ENCODE measurements at regions not wholly inside any gene's neighbourhood (a gene's known extent, or its start where the extent isn't known, plus 50 kb on each side); places are given as distances from the start of the nearest gene placed in this dataset.

DNA sequence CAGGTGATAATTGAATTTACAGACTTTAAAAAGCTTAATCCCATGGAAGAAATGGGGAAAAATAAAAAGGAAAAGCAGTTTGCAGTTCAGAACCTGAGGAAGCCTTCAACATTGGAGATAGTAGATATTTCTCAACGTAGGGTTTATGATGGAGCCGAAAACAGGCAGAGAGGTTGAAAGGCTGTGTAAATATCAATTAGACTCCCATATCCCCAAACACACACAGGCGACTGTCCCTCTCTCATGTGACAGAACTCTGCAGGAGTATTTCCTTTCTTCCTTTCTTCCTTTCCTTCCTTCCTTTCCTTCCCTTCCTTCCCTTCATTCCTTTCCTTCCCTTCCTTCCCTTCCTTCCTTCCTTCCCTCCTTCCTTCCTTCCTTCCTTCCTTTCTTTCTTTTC is 406.5 kb downstream of the LPIN1 start:
- Histone ChIP-seq H3K4me1 (ENCODE audit: control insufficient read depth in 1 of 2, insufficient read depth in 2 of 2, low read length in 2 of 2) (peaks cover 0 to 10% of the 10 kb centered on the region in 2 experiments; a peak in 3 of 4 replicates), H3K4me3 (replicated peaks in 1 of 2; ENCODE audit: low read depth in 1 of 2, low read length in 2 of 2) (no peak overlapping the region), H3K36me3 (ENCODE audit: control insufficient read depth in 1 of 2, insufficient read depth in 2 of 2, low read length in 2 of 2) (no peaks in the 10 kb centered on the region), H3K9ac (ENCODE audit: low read length) (no peak overlapping the region), H2AFZ (ENCODE audit: low read depth, low read length, poor library complexity, severe bottlenecking) (no peak overlapping the region), H3K9me3 (ENCODE audit: control insufficient read depth in 1 of 2, insufficient read depth in 1 of 2, low read depth in 1 of 2, low read length in 2 of 2) (no peaks in the 10 kb centered on the region), H3K27ac (ENCODE audit: low read depth, low read length) (no peak overlapping the region), H3K79me2 (ENCODE audit: insufficient read depth, low read length) (no peaks in the 10 kb centered on the region), H4K20me1 (ENCODE audit: insufficient read depth) (no peaks in the 10 kb centered on the region), H3K9me2 (ENCODE audit: insufficient read depth) (no peaks in the 10 kb centered on the region), H3K4me2 (ENCODE audit: low read length) (no peak overlapping the region), H3K27me3 (ENCODE audit: insufficient read depth, low read length) (no peaks in the 10 kb centered on the region; the same call in 1 of the 2 replicates)
- intact Hi-C loops (cut with micrococcal nuclease): no loop called here
- BruUV-seq (replicated peaks): no TSS peak
- CTCF ChIA-PET: no interaction called here
- TF ChIP-seq, protein P1, sequence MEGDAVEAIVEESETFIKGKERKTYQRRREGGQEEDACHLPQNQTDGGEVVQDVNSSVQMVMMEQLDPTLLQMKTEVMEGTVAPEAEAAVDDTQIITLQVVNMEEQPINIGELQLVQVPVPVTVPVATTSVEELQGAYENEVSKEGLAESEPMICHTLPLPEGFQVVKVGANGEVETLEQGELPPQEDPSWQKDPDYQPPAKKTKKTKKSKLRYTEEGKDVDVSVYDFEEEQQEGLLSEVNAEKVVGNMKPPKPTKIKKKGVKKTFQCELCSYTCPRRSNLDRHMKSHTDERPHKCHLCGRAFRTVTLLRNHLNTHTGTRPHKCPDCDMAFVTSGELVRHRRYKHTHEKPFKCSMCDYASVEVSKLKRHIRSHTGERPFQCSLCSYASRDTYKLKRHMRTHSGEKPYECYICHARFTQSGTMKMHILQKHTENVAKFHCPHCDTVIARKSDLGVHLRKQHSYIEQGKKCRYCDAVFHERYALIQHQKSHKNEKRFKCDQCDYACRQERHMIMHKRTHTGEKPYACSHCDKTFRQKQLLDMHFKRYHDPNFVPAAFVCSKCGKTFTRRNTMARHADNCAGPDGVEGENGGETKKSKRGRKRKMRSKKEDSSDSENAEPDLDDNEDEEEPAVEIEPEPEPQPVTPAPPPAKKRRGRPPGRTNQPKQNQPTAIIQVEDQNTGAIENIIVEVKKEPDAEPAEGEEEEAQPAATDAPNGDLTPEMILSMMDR (IDR thresholded peaks at IDR 0.05 in 2 of 3, conservative IDR thresholded peaks at IDR 0.05 in 1 of 3; ENCODE audit: borderline replicate concordance in 1 of 3, insufficient read depth in 1 of 3, low read depth in 2 of 3, low read length in 2 of 3): no peak
- no peak for TF ChIP-seq ZFX (IDR thresholded peaks at IDR 0.05)
- TF ChIP-seq RAD21 (IDR thresholded peaks at IDR 0.05; ENCODE audit: low read depth): no peak
- TF ChIP-seq, protein P2, sequence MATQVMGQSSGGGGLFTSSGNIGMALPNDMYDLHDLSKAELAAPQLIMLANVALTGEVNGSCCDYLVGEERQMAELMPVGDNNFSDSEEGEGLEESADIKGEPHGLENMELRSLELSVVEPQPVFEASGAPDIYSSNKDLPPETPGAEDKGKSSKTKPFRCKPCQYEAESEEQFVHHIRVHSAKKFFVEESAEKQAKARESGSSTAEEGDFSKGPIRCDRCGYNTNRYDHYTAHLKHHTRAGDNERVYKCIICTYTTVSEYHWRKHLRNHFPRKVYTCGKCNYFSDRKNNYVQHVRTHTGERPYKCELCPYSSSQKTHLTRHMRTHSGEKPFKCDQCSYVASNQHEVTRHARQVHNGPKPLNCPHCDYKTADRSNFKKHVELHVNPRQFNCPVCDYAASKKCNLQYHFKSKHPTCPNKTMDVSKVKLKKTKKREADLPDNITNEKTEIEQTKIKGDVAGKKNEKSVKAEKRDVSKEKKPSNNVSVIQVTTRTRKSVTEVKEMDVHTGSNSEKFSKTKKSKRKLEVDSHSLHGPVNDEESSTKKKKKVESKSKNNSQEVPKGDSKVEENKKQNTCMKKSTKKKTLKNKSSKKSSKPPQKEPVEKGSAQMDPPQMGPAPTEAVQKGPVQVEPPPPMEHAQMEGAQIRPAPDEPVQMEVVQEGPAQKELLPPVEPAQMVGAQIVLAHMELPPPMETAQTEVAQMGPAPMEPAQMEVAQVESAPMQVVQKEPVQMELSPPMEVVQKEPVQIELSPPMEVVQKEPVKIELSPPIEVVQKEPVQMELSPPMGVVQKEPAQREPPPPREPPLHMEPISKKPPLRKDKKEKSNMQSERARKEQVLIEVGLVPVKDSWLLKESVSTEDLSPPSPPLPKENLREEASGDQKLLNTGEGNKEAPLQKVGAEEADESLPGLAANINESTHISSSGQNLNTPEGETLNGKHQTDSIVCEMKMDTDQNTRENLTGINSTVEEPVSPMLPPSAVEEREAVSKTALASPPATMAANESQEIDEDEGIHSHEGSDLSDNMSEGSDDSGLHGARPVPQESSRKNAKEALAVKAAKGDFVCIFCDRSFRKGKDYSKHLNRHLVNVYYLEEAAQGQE (IDR thresholded peaks at IDR 0.05; ENCODE audit: low read depth): no peak
- ATAC-seq (no peak), DNase-seq (ENCODE audit: low read depth, low spot score) (no peak)
- POLR2A ChIA-PET: no interaction called here
- RAD21 ChIA-PET (ENCODE audit: low non-redundant PET in 1 of 2, low total read pairs in 2 of 2, uncharacterized antibody in 2 of 2, unreplicated experiment in 2 of 2): no interaction called here
